ENCODE measurements at regions not wholly inside any gene's neighbourhood (a gene's known extent, or its start where the extent isn't known, plus 50 kb on each side); places are given as distances from the start of the nearest gene placed in this dataset.

GRCh38 chr11:121936781-121937447, 179.1 kb downstream of the BLID start:
- DNase-seq (ENCODE audit: extremely low read depth, low read depth), result no peak

GRCh38 chr11:121936370-121936769, 179.6 kb downstream of the BLID start:
- TF ChIP-seq CTCF (IDR thresholded peaks at IDR 0.05; ENCODE audit: low read depth, low read length, missing control alignments), result no peak
- no peak overlapping the region for H3K4me3 ChIP-seq (replicated peaks; ENCODE audit: low read depth, low read length)
- no peak for DNase-seq (ENCODE audit: extremely low read depth, low read depth)

More at GRCh38 chr11:121936781-121937447, 179.1 kb downstream of the BLID start:
- no peak overlapping the region for H3K4me3 ChIP-seq (replicated peaks; ENCODE audit: low read depth, low read length)
- TF ChIP-seq CTCF (IDR thresholded peaks at IDR 0.05; ENCODE audit: low read depth, low read length, missing control alignments), result no peak

GRCh38 chr11:121933694-121934093, 182.3 kb downstream of the BLID start:
- TF ChIP-seq CTCF (IDR thresholded peaks at IDR 0.05; ENCODE audit: low read depth, low read length, missing control alignments), result no peak
- no peak overlapping the region for H3K4me3 ChIP-seq (replicated peaks; ENCODE audit: low read depth, low read length)
- no peak for DNase-seq (ENCODE audit: extremely low read depth, low read depth)

GRCh38 chr11:121933294-121933693, 182.7 kb downstream of the BLID start:
- H3K4me3 ChIP-seq (replicated peaks; ENCODE audit: low read depth, low read length), result no peak overlapping the region
- no peak for DNase-seq (ENCODE audit: extremely low read depth, low read depth)
- TF ChIP-seq CTCF (IDR thresholded peaks at IDR 0.05; ENCODE audit: low read depth, low read length, missing control alignments), result no peak

GRCh38 chr11:121932646-121933185, 183.3 kb downstream of the BLID start:
- no peak for DNase-seq (ENCODE audit: extremely low read depth, low read depth)
- H3K4me3 ChIP-seq (replicated peaks; ENCODE audit: low read depth, low read length), result no peak overlapping the region
- no peak for TF ChIP-seq CTCF (IDR thresholded peaks at IDR 0.05; ENCODE audit: low read depth, low read length, missing control alignments)

GRCh38 chr11:121931748-121932352, 184.2 kb downstream of the BLID start:
- no peak for TF ChIP-seq CTCF (IDR thresholded peaks at IDR 0.05; ENCODE audit: low read depth, low read length, missing control alignments)
- no peak for DNase-seq (ENCODE audit: extremely low read depth, low read depth)
- H3K4me3 ChIP-seq (replicated peaks; ENCODE audit: low read depth, low read length), result no peak overlapping the region

All from HFF-Myc (cell line).